Hepatocyte (in vitro differentiated cells): ENCODE measurements at regions not wholly inside any gene's neighbourhood (a gene's known extent, or its start where the extent isn't known, plus 50 kb on each side); places are given as distances from the start of the nearest gene placed in this dataset.

Experiments
- DNase-seq: peaks from one replicate; pipeline ENCODE4 v3.0.0-alpha.2; 2016; ENCODE audit warnings: low spot score
- H2AFZ ChIP-seq: fragments of 200-600 bp; sonication (generic); 2 replicates; pipeline ENCODE4 v1.6.0; 2016; ENCODE audit warnings: antibody characterized with exemption, mild to moderate bottlenecking
- H3K27ac ChIP-seq: fragments of 200-600 bp; sonication (generic); 2 replicates; pipeline ENCODE4 v1.5.1; 2016; ENCODE audit warnings: mild to moderate bottlenecking
- H3K27me3 ChIP-seq: fragments of 200-600 bp; sonication (generic); 2 replicates; pipeline ENCODE4 v1.6.1; 2016
- H3K36me3 ChIP-seq: fragments of 200-600 bp; sonication (generic); replicated peaks from 2 replicates; pipeline ENCODE4 v1.5.1; 2016; ENCODE audit warnings: low read depth; ENCODE audit not compliant: insufficient read depth
- H3K4me1 ChIP-seq: fragments of 200-600 bp; sonication (generic); 2 replicates; pipeline ENCODE4 v1.5.1; 2016; ENCODE audit warnings: mild to moderate bottlenecking, moderate library complexity; ENCODE audit not compliant: insufficient read depth
- H3K4me2 ChIP-seq: fragments of 200-600 bp; sonication (generic); 2 replicates; pipeline ENCODE4 v1.6.0; 2016
- H3K4me3 ChIP-seq: fragments of 200-600 bp; sonication (generic); 2 replicates; pipeline ENCODE4 v1.5.1; 2016; ENCODE audit warnings: mild to moderate bottlenecking
- H3K79me2 ChIP-seq: fragments of 200-600 bp; sonication (generic); 2 replicates; pipeline ENCODE4 v1.6.0; 2017; ENCODE audit warnings: mild to moderate bottlenecking
- H3K9me2 ChIP-seq: fragments of 200-600 bp; sonication (generic); replicated peaks from 2 replicates; pipeline ENCODE4 v1.6.0; 2017; ENCODE audit warnings: mild to moderate bottlenecking; ENCODE audit not compliant: insufficient read depth
- H3K9me3 ChIP-seq: fragments of 200-600 bp; sonication (generic); 2 replicates; pipeline ENCODE4 v1.5.1; 2016; ENCODE audit warnings: low read depth, mild to moderate bottlenecking
- H4K20me1 ChIP-seq: fragments of 200-600 bp; sonication (generic); 2 replicates; pipeline ENCODE4 v1.6.0; 2016; ENCODE audit warnings: mild to moderate bottlenecking; ENCODE audit not compliant: insufficient read depth, poor library complexity, severe bottlenecking
- CTCF ChIP-seq: fragments of 200-600 bp; sonication (generic); IDR thresholded peaks from 2 replicates; pipeline ENCODE4 v1.5.1; 2016; ENCODE audit warnings: antibody characterized with exemption, mild to moderate bottlenecking; ENCODE audit not compliant: poor library complexity
- EZH2 ChIP-seq: fragments of 200-600 bp; sonication (generic); IDR thresholded peaks from 2 replicates; pipeline ENCODE4 v1.6.1; 2016; ENCODE audit warnings: antibody characterized with exemption, mild to moderate bottlenecking, borderline replicate concordance
- EZH2phosphoT487 ChIP-seq: fragments of 200-600 bp; sonication (generic); IDR thresholded peaks from one replicate; pipeline ENCODE4 v1.6.1; 2018; ENCODE audit warnings: antibody characterized with exemption, mild to moderate bottlenecking, low read depth, moderate library complexity; ENCODE audit not compliant: unreplicated experiment, severe bottlenecking
- WGBS: methylation state at CpG from one replicate; pipeline ENCODE4 v1.1.6; 2016; ENCODE audit warnings: low lambda C conversion rate; ENCODE audit errors: missing lambda C conversion rate; 5-methylcytosine and 5-hydroxymethylcytosine counted together

GRCh38 chr12:25781232-25781631 is 177.2 kb upstream of the RASSF8 start:
- H3K9me3 ChIP-seq = no peaks in the 10 kb centered on the region
- H3K9me2 ChIP-seq = no peaks in the 10 kb centered on the region
- DNase-seq = no peak
- TF ChIP-seq EZH2phosphoT487 (no peak), EZH2 (no peak), CTCF (no peak)
- H3K4me1 ChIP-seq = peaks cover 5% of the 10 kb centered on the region
- no peak overlapping the region for H3K4me3 ChIP-seq
- no peaks in the 10 kb centered on the region for H4K20me1 ChIP-seq
- no peak overlapping the region for H3K4me2 ChIP-seq
- no peaks in the 10 kb centered on the region for H3K36me3 ChIP-seq
- WGBS = 60% methylated on average over 4 of the region's 4 CpGs
- no peak overlapping the region for H3K27ac ChIP-seq
- no peaks in the 10 kb centered on the region for H3K79me2 ChIP-seq
- H3K27me3 ChIP-seq = no peaks in the 10 kb centered on the region
- H2AFZ ChIP-seq = no peak overlapping the region

- Histone ChIP-seq H3K9me3 (no peaks in the 10 kb centered on the region), H3K79me2 (no peaks in the 10 kb centered on the region), H3K27ac (peak overlapping the region; percentile 56), H3K4me1 (peaks cover 5% of the 10 kb centered on the region), H3K4me3 (no peak overlapping the region), H3K27me3 (no peaks in the 10 kb centered on the region), H4K20me1 (no peaks in the 10 kb centered on the region), H2AFZ (no peak overlapping the region), H3K4me2 (no peak overlapping the region), H3K36me3 (no peaks in the 10 kb centered on the region), H3K9me2 (no peaks in the 10 kb centered on the region)
- WGBS = 80% methylated on average over 5 of the region's 5 CpGs
- DNase-seq = peak; percentile 59
- no peak for TF ChIP-seq CTCF
- no peak for TF ChIP-seq EZH2phosphoT487
- TF ChIP-seq EZH2 = no peak
Observed at GRCh38 chr12:25783566-25783965, 174.9 kb upstream of the RASSF8 start.

- Histone ChIP-seq H3K4me3 (no peak overlapping the region), H3K27me3 (no peaks in the 10 kb centered on the region), H3K4me1 (peaks cover 5% of the 10 kb centered on the region), H3K79me2 (no peaks in the 10 kb centered on the region), H3K9me2 (no peaks in the 10 kb centered on the region), H3K36me3 (no peaks in the 10 kb centered on the region), H3K27ac (no peak overlapping the region), H3K4me2 (no peak overlapping the region), H2AFZ (no peak overlapping the region), H4K20me1 (no peaks in the 10 kb centered on the region), H3K9me3 (no peaks in the 10 kb centered on the region)
- TF ChIP-seq EZH2phosphoT487 = no peak
- TF ChIP-seq EZH2 = no peak
- no peak for TF ChIP-seq CTCF
- 90% methylated on average over 7 of the region's 7 CpGs for WGBS
- DNase-seq = no peak
Observed at GRCh38 chr12:25784669-25785068, 173.8 kb upstream of the RASSF8 start.

GRCh38 chr12:25785134-25785533 is 173.3 kb upstream of the RASSF8 start:
- DNase-seq = no peak
- Histone ChIP-seq H3K9me2 (no peaks in the 10 kb centered on the region), H4K20me1 (no peaks in the 10 kb centered on the region), H3K4me3 (no peak overlapping the region), H3K9me3 (no peaks in the 10 kb centered on the region), H3K27me3 (no peaks in the 10 kb centered on the region), H3K4me2 (no peak overlapping the region), H3K79me2 (no peaks in the 10 kb centered on the region), H3K36me3 (no peaks in the 10 kb centered on the region), H3K27ac (no peak overlapping the region), H3K4me1 (peaks cover 5% of the 10 kb centered on the region), H2AFZ (no peak overlapping the region)
- TF ChIP-seq EZH2 = no peak
- TF ChIP-seq CTCF = no peak
- TF ChIP-seq EZH2phosphoT487 = no peak
- WGBS = 77% methylated on average over 4 of the region's 4 CpGs
